ENCODE measurements at regions not wholly inside any gene's neighbourhood (a gene's known extent, or its start where the extent isn't known, plus 50 kb on each side); places are given as distances from the start of the nearest gene placed in this dataset.

GRCh38 chr2:150298571-150299305 lies 188.7 kb downstream of the RND3 start:
- TF ChIP-seq CTCF (IDR thresholded peaks at IDR 0.05) = no peak
- ATAC-seq (ENCODE audit: low FRiP score) = no peak

DNA sequence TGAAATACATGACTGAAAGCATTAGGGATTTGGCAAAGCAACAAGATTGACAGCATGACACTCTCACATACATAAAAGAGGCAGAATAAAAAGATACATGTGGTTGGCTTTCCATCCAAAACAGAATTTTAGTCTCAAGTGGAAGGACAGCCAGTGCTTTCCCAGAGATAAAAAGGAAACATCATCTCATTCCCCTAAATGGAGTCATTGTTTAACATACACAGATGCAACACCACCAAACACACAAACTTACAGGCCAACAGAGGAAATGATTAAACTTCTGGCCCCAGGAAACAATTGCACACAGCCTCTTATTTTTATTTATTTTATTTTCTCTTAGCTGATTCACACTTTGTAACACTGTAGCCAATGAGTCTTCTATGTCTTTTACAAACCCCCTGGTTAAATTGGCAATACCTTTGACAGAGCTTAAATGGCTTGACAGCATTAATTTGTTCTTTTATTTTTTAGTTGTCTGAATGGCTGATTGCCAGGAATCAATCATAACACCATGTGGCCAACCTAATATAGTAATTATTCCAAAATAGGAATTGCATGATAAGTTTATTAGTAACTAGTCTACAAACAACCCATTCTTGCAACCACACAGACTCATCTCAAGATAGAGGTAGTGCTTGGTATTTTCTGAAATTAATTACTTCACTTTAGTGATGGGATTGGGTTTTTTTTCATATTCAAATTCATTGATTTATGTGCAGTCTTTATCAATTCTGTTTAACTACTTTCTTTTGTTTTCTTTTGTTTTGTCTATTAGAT lies 190.5 kb downstream of the RND3 start:
- DNase-seq (ENCODE audit: low spot score) = no peak
- ATAC-seq (ENCODE audit: low FRiP score) = no peak
- TF ChIP-seq CTCF (IDR thresholded peaks at IDR 0.05) = no peak

More at GRCh38 chr2:150298571-150299305, 188.7 kb downstream of the RND3 start:
- no peak for DNase-seq (ENCODE audit: low spot score)

- TF ChIP-seq CTCF (IDR thresholded peaks at IDR 0.05) = no peak
These were observed 191.9 kb downstream of the RND3 start for GRCh38 chr2:150295544-150295943.

DNA sequence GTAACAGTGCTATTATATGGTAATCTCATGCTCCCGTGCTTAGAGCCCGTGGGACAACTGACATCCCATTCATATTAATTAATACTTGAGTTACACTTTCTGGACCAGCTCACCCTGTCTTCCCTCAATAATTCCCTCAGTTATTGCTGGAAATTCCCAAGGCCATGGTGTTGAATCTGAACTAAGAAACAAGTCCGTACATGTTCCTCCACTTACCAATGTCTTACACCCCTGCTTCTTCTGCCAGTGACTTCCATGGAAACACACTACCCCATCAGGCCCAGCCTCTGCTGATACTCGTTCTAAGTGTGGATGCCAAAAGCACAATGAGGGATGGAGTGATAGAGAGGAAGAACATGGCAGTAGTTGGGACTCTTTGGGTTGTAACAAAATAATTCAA lies 193.7 kb downstream of the RND3 start:
- DNase-seq (ENCODE audit: low spot score) (no peak), ATAC-seq (ENCODE audit: low FRiP score) (no peak)
- TF ChIP-seq CTCF (IDR thresholded peaks at IDR 0.05) = no peak

More at GRCh38 chr2:150295544-150295943, 191.9 kb downstream of the RND3 start:
- no peak for DNase-seq (ENCODE audit: low spot score)
- no peak for ATAC-seq (ENCODE audit: low FRiP score)

DNA sequence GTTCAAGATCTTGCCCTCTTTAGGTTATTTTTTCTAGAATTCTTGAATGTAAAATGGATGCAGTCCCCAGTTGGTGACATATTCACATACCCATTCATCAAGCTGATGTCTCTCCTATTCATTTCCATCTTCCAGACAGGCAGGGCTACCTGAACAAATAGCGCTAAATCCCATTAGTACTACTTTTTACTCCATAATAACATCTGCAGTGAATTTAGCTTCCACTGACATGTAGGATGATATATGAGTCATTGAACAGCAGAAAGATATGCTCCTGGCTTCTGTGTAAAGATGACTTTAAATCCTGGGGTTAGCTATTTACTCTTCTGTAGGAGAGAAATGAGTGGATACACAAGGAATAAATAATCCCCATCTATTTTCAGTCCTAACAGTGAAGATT lies 194.7 kb downstream of the RND3 start:
- DNase-seq (ENCODE audit: low spot score) (no peak), ATAC-seq (ENCODE audit: low FRiP score) (no peak)
- TF ChIP-seq CTCF (IDR thresholded peaks at IDR 0.05) = no peak

DNA sequence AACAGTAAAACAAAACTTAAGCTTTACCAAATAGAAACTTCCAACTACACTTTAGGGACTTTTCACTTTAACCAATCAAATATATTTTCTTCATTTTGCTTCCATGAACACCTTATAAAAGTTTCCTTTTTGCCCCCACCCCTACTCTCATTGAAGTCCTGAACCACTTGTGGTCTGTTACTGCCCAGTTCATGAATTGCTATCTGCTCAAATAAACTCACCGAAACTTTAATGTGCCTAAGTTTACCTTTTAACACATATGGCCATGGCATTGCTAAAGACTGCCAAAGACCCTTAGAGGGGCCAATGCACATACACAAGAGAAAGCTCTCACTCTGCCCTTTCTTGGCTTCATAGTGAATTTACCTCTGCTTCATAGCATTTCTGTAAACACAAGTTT lies 195.3 kb downstream of the RND3 start:
- DNase-seq (ENCODE audit: low spot score) = no peak

More for the DNA sequence above, 195.3 kb downstream of the RND3 start:
- no peak for ATAC-seq (ENCODE audit: low FRiP score)
- TF ChIP-seq CTCF (IDR thresholded peaks at IDR 0.05) = no peak

Measured in omental fat pad (tissue), 3 donors.